Heart left ventricle (tissue), 13 donors: ENCODE measurements at regions not wholly inside any gene's neighbourhood (a gene's known extent, or its start where the extent isn't known, plus 50 kb on each side); places are given as distances from the start of the nearest gene placed in this dataset.

ENCODE experiments used
- POLR2A ChIP-seq, 2 donors: fragments of 450-650 bp; IDR thresholded peaks; one replicate each; pipeline ENCODE4 v1.6.1; 2017; ENCODE audit warnings: antibody characterized with exemption in 2 of 2, mild to moderate bottlenecking in 2 of 2, moderate library complexity in 2 of 2
- TF ChIP-seq, protein P1 (sequence below), 12 donors: fragments of 200-600 bp; sonication (generic) in 4 of 12; IDR thresholded peaks; one replicate each; pipeline versions ENCODE4 v1.5.0 to v1.8.0; 2018 to 2022; ENCODE audit warnings: antibody characterized with exemption in 12 of 12, mild to moderate bottlenecking in 5 of 12
- donor health status: ischemic (EF 13 %, LVEDD 7.1; RV severe dilation, severe dysfunction).
- donor health status: DM: no; HTN: yes; CAD: no.
- donor health status: DM: no; HTN: no; CAD: no.
- donor health status: ischemic (EF 25% LVEDD 6.9; RV normal size, moderate dysfunction).
- donor health status: ischemic (EF 25% LVEDD 5.7; RV mildly dilated, moderate dysfunction).
- donor health status: ischemic (EF 35%, LVEDD 5.7; RV mildly dilated, moderate dysfunction).
- donor health status: nonischemic (EF 11% LVEDD 7.7; RV severe dilation, severe dysfunction).
- donor health status: DM: yes; HTN: yes; CAD: no.
- donor health status: PGD.
- donor health status: ischemic (EF 29% LVEDD 5.4; RV normal size, mild dysfunction).
- donor health status: nonischemic (EF 23%, LVEDD 6.1; RV moderate dilation, normal function).

DNA sequence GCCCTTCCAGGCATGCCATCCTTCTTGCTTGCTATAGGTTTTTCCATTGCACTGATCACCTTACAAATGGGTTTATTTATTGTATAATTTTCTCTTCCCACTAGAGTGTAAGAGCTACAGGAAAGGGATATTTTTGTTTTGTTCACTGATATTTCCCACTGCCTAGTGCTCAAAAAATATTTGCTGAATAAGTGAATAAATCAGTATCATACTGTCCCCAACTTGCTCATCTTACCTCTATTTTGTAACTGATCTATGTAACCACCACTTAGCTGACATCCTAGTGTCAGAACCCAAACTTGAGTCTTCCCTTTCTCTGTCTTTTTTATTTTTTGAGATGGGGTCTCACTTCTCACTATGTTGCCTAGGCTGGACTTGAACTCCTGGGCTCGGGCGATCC lies 87.6 kb upstream of the TBC1D3K start:
- TF ChIP-seq, protein P1, sequence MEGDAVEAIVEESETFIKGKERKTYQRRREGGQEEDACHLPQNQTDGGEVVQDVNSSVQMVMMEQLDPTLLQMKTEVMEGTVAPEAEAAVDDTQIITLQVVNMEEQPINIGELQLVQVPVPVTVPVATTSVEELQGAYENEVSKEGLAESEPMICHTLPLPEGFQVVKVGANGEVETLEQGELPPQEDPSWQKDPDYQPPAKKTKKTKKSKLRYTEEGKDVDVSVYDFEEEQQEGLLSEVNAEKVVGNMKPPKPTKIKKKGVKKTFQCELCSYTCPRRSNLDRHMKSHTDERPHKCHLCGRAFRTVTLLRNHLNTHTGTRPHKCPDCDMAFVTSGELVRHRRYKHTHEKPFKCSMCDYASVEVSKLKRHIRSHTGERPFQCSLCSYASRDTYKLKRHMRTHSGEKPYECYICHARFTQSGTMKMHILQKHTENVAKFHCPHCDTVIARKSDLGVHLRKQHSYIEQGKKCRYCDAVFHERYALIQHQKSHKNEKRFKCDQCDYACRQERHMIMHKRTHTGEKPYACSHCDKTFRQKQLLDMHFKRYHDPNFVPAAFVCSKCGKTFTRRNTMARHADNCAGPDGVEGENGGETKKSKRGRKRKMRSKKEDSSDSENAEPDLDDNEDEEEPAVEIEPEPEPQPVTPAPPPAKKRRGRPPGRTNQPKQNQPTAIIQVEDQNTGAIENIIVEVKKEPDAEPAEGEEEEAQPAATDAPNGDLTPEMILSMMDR (IDR thresholded peaks at IDR 0.05): no peak
- no peak for TF ChIP-seq POLR2A (IDR thresholded peaks at IDR 0.05)
